HG02798 (cell line): ENCODE measurements at regions not wholly inside any gene's neighbourhood (a gene's known extent, or its start where the extent isn't known, plus 50 kb on each side); places are given as distances from the start of the nearest gene placed in this dataset.

Experiments used
- ATAC-seq: cut with Tn5 transposase; IDR thresholded peaks from one replicate; pipeline ENCODE4 v1.9.1; 2021; ENCODE audit warnings: mild to moderate bottlenecking; ENCODE audit not compliant: unreplicated experiment, poor library complexity

- ATAC-seq = no peak
These were observed 58.2 kb downstream of the ESM1 start for GRCh38 chr5:54927097-54927746.

GRCh38 chr5:54924487-54924886 lies 60.9 kb downstream of the ESM1 start:
- no peak for ATAC-seq

DNA sequence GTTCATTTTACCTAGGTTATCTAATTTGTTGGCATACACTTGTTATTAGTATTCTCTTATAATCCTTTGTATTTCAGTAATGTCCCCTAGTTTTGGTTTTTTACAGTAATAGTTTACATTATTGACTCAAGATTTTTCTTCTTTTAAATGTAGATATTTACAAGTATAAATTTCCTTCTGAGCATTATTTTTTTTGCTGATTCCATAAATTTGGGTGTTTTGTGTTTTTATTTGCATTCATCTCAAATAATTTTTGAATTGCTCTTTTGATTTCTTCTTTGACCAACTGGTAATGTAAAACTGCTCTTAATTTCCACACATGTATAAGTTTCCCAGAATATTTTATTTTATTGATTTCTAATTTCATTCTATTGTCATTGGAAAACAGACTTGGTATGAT lies 68.1 kb downstream of the ESM1 start:
- no peak for ATAC-seq

DNA sequence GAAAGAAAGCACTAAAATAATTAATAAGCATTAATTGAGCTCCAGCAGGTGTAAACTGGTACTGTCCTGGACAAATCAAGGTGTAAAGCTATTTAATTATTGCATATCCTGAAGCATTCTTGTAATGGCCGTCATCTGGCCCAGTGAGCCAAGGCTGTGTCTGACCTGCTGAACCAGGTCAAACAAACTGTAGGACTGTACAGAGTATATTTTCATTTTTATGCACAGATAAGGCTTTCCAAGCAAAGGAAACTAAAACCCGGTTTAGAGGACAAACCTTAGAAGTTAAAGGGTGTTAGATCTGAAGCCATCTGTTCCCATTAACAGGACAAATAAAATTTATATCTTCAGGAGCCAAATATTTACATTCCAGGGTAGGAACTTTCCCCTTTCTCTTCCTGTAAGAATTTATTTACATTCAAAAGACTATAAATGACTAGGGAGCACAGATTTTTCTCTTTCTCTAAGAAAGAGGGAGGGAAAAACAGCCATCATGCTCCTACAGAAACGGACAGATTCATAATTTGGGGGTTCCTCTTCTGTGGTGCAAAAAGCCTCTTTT lies 69.8 kb downstream of the ESM1 start:
- ATAC-seq = no peak

DNA sequence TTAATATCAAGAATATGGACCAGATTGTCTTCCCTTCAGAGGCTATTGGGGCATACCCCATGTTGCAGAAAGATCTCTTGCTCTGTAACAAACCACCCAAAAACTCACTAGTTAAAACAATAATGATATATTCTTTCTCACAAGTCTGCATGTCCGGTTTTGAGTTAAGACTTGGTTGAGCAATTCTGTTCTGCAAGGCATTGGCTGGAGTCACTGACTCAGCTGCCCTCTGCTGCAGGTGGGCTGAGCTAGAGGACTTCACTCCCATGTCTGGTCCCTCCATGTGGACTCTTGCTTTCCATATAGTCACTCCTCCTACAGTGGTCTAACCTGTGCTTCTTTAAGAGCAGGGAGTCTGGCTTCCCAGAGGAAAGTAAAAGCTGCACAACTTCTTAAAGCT lies 73.4 kb downstream of the ESM1 start:
- no peak for ATAC-seq

DNA sequence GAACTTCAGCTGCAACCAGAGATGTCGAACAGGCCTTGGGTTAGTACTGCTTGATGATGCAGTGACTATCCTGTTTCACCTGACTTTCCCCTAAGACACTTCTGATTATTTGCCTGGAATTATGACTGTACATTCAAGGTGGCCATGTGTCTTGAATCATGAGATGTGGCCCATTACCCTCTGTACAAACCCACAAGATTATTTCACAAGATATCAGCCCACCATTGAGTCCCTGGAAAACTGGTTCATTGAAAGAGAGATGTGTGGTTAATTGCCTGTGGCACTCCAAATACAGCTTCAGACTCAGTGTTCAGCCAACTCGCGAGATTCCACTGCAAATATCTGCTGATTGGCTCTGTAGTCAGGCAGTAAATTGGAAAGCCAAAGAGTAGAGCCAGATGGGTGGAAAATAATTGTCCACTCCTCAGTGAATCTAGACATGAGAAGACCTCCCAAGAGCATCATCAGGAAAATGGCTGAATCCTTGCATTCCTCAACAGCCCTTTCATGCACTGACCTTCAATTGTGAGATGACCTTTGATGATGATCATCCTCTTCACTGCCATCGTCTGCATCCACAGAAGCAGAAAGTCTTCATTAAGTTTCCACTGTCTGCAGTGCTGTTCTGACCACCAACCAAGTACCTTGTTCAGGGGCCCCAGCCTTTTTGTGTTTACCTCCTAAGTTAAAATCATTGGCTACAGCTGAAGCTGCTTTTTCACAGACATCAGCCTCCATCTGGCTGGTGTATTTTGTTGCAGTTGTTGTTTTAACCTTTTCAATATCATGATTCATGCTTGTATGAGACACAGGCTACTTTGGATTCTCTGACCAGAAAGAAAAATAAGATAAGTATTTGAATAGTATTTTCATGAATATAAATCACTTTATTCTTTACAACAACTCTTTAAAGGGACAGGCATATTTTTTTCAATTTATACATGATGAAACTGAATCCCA lies 75.2 kb downstream of the ESM1 start:
- ATAC-seq = no peak

DNA sequence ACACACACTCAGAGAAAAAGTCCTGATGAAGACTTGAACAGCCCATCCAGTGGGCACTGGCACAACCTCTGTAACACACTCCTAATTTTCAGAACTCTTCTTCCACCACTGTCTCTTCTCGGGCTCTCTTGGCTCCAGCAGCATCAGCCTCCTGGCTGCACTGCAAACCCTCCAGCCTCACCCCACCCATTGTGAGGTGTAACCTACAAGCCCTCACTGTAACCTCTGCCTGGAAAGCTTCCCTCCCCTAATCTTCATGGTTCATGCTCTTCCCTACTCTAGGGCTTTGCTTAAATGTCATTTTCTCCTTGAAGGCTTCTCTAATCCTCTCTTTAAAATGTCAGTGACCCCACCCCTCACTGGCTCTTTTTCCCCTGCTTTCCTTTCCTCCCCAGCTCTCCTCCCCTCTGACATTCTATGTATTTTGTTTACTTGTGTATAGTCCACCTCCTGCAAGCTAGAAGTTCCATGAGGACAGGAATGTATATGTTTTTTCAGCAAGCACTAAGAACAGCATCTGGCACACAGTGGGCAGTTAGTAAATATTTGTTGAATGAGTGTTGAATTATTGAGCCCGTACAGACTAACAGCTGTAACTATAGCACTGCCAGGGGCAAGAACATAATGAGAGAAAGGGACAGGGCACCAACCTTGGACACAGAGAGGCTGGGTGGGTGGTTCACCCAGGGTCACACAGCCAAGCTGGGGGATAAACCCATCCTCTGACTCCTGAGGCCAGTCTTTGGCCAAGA lies 76.4 kb downstream of the ESM1 start:
- ATAC-seq = no peak

- no peak for ATAC-seq
These were observed 79.4 kb downstream of the ESM1 start for GRCh38 chr5:54905942-54906537.

GRCh38 chr5:54905246-54905795 lies 80.1 kb downstream of the ESM1 start:
- ATAC-seq = no peak

DNA sequence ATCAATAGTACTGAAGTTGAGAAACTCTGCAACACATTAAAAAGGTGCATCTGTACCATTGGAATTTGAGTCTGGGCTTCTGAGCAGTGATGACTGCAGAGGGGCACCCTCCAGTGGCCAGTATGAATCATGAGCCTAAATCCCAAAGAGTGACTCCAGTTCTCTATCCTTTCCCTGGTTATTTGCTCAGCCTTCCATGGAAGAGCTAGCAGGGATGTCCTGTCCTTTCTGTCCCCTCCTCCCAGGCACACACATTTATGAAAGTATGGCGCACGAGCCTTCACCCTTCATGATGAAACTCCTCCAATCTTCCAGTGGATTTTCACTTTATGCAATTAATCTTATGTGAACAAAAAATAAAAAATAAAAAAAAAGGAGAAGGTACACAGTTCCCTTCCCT lies 81.0 kb downstream of the ESM1 start:
- ATAC-seq = no peak

DNA sequence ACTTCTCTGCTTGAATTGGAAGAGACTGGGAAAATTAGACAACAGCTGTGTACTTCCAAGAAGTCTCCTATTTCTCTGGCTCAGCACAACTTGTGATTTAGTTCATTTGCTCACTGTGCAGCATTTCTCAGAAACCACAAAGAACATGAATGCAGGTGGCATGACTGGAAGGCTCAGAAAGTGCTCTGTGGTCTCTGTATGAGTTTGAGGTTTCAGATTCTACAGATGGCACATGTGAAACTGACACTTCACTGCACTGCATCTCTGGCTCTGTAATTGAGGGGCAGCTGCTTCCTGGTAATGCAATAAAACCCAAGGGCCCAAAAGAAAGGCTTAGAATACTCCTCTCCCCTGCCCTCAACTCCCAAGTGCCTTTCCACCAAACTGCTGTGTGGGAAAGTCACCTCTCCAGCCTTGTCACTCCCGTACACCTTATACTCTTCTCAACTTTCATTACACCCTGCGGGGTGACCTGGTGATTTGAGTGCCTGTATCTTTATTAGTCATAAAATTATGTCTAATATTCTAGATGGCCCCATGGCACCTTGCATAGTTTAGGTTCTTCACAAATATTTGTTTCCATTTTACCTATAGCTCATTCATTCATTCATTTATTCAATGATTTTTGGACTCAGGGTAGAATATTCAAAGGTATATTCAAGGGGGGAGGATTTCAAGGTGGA lies 82.5 kb downstream of the ESM1 start:
- peak; percentile 100 for ATAC-seq

DNA sequence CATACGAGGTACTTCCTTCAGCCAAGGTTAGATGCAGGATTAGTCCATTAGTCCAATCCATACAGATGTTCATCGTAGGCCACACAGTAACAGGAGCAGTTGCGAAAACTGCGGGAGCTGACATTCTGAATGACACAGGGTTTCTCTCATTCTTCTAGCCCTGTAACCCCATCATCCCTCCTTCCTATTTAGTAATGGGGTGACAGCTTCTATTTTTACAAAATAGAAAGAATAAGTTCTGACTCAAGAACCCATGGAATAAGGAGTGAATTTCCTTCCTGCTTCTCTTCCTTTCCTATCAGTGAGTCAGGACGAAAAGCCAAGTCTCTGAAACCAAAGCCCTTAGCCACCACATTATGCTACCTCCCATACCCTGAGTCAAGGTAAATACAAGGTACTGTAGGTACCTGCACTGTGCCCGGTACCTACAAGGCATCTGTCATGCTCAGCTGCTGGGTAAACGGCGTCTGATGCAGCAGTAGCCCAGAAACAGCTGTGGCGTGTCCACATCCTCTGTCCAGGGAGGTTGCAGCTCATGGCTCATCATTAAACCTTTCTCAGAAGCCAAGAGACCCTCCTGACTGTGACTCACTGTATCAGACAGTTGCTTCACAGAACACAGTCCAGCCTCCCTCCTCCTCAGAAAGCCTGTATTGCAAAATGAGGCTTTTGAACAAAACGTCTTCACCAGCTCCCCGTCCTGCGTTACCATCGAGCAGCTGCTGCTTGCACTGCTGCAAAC lies 84.2 kb downstream of the ESM1 start:
- no peak for ATAC-seq

DNA sequence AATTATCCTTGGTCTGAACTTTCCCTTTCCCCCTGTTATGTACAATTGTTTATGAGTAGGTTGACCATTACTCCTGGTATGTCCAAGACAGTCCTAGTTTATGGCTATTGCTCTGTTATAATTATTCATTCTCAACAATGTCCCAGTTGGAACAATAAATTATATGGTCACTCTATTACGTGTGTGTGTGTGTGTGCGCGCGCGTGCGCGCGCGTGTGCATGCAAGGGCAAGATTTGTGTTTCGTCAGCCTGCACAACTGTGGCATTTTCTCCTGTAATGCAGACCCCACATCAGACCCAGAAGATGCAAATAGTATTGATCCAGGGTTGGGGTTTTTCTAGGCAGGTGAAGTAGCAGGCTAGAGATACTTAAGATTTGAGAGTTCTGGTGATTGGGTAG lies 88.4 kb downstream of the ESM1 start:
- ATAC-seq = no peak

- no peak for ATAC-seq
These were observed 89.5 kb downstream of the ESM1 start for GRCh38 chr5:54895816-54896341.

DNA sequence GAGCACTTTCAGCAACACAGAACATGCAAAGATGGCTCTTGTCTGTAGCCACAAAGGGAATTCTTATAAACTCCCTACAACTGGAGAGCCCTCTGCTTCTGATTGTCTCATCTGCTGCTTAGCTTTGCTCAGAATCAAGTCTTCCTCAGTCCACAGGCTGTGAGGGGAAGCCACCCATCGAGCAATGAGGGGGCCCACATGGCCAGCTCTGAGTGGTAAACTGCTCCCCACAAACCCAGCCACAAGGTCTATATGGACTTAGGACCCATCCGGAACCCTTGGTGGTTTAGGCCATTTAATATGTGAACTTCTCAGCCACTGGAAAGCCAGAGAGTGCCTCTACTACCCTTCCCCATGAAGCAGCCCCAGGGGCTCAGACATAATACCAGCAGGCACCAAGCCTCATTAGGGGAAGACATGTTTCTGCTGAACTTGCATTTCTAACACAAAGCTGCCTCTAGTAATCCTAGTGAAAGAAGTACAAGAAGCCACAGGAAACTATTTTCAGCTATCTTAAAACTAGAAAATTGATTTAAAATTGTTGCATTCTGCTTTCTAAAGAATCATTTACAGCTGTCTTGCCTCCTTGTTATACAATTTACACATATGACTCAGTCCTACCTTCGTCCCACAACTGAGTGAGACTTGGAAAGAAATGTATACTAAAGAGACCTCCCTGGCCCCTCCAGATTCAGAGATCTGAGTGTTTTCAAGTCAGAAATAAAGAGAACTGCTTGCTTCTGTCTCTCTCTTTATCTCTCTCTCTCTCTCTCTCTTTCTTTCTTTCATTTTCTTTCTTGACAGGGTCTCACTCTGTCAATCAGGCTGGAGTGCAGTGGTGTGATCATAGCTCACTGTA lies 90.2 kb downstream of the ESM1 start:
- ATAC-seq = no peak

DNA sequence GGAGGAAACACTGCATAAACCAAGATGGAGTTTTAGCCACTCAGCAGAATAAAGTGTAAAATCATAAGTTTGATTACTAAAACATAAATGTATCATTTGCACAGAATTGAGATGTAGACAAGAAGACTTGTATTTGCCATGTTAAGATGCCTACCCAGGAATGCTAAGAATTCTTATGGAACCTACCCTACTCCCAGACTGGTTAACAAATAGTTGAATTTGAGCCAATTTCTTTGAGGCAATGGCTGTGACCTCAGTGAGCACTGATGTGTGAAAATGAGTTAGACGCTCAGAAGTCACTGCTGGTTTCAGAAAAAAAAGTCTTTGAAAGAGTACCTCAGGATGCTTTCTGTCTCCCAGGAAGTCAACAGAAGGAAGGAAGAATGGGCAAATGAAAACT lies 95.6 kb downstream of the ESM1 start:
- ATAC-seq = no peak

GRCh38 chr5:54887663-54888062 lies 97.7 kb downstream of the ESM1 start:
- ATAC-seq = no peak

DNA sequence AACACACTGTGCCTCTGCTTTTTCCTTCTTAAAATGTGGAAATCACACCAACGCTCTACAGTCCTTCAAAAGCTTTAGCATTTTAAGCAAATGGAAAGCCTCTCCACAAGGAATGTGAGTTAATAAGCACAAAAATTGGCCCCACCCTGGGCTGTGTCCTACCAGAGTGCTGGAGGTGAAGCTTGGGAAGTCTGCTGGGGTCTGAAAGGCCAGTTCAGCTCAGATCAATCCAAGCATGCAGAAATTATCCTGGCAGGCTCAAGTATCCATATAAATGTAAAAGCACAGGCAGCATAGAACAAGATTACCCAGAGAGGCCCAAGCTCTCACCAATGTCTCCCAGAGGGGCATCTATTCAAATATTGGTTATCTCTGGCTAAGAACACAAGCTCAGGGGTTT lies 98.5 kb downstream of the ESM1 start:
- no peak for ATAC-seq
